DOHH2 (cell line): ENCODE measurements at regions not wholly inside any gene's neighbourhood (a gene's known extent, or its start where the extent isn't known, plus 50 kb on each side); places are given as distances from the start of the nearest gene placed in this dataset.
"Not testable (repeated sequence)": the region's sequence is repeated elsewhere in the genome, so short reads cannot be mapped to it uniquely, and the experiment has no call there.

Experiments
- H3F3A ChIP-seq: fragments of 200-600 bp; sonication (generic), shearing (Covaris generic); 2 replicates; pipeline ENCODE4 v1.6.0; 2016; ENCODE audit warnings: antibody characterized with exemption, mild to moderate bottlenecking; ENCODE audit not compliant: control insufficient read depth, insufficient read depth
- H3K27ac ChIP-seq: fragments of 200-600 bp; sonication (generic); 2 replicates; pipeline ENCODE4 v1.5.1; 2014; ENCODE audit warnings: low read depth, mild to moderate bottlenecking, low read length, moderate library complexity
- H3K27me3 ChIP-seq: fragments of 200-600 bp; sonication (generic); 2 replicates; pipeline ENCODE4 v1.6.1; 2014; ENCODE audit warnings: mild to moderate bottlenecking, low read length, mixed read lengths; ENCODE audit not compliant: control insufficient read depth
- H3K36me3 ChIP-seq: fragments of 200-600 bp; sonication (generic); 2 replicates; pipeline ENCODE4 v1.6.1; 2014; ENCODE audit warnings: mild to moderate bottlenecking, low read length, moderate library complexity, mixed read lengths; ENCODE audit not compliant: control insufficient read depth
- H3K4me1 ChIP-seq: fragments of 200-600 bp; sonication (generic); 2 replicates; pipeline ENCODE4 v1.6.1; 2014; ENCODE audit warnings: mild to moderate bottlenecking, low read length, mixed read lengths; ENCODE audit not compliant: control insufficient read depth
- H3K4me2 ChIP-seq: fragments of 200-600 bp; sonication (generic); 2 replicates; pipeline ENCODE4 v1.6.0; 2014; ENCODE audit warnings: mild to moderate bottlenecking, low read length, moderate library complexity
- H3K4me3 ChIP-seq: fragments of 200-600 bp; sonication (generic); 2 replicates; pipeline ENCODE4 v1.5.1; 2014; ENCODE audit warnings: mild to moderate bottlenecking, low read length, mixed read lengths
- H3K79me2 ChIP-seq: fragments of 200-600 bp; sonication (generic); 2 replicates; pipeline ENCODE4 v1.6.1; 2014; ENCODE audit warnings: mild to moderate bottlenecking, low read length, mixed read lengths; ENCODE audit not compliant: control insufficient read depth
- H3K9me2 ChIP-seq: fragments of 200-600 bp; sonication (generic); replicated peaks from 2 replicates; pipeline ENCODE4 v1.6.1; 2014; ENCODE audit warnings: mild to moderate bottlenecking, low read length, mixed read lengths; ENCODE audit not compliant: control insufficient read depth
- H3K9me3 ChIP-seq: fragments of 200-600 bp; sonication (generic); 2 replicates; pipeline ENCODE4 v1.6.1; 2014; ENCODE audit warnings: antibody characterized with exemption, low read length, mixed read lengths; ENCODE audit not compliant: control insufficient read depth, insufficient read depth
- H4K20me1 ChIP-seq: fragments of 200-600 bp; sonication (generic); 2 replicates; pipeline ENCODE4 v1.6.0; 2014; ENCODE audit warnings: low read depth, mild to moderate bottlenecking, antibody characterized with exemption, low read length, moderate library complexity; ENCODE audit not compliant: control insufficient read depth, insufficient read depth
- CTCF ChIP-seq: fragments of 200-600 bp; sonication (generic); IDR thresholded peaks from one replicate; pipeline ENCODE4 v1.5.1; 2014; ENCODE audit warnings: antibody characterized with exemption, mild to moderate bottlenecking, low read depth, low read length; ENCODE audit not compliant: poor library complexity, severe bottlenecking
- EZH2phosphoT487 ChIP-seq: fragments of 200-600 bp; sonication (generic); IDR thresholded peaks from 2 replicates; pipeline ENCODE4 v1.6.1; 2017; ENCODE audit warnings: borderline replicate concordance, mild to moderate bottlenecking, antibody characterized with exemption, low read length, moderate library complexity, mixed read lengths

DNA sequence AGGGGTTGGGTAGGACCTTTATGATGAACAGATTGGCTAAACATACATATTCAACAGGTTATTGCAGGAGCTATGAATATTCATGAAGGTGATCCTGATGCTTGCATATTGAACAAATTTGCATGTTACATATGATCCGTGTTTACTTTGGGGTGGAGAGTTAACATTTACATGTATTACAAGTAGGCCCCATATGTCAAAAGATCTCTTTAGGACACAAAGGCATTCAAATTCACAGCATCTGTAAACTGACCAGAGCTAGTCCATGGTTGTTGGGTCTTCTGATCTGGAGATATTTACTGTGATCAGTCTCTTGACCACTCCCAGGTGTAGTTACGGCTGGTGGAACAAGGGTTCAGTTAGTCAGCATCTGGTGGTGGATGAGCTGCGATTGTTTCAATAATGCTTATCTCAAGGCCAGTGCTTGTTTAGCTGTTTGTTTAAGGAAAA, 80.4 kb downstream of the PMAIP1 start:
- Histone ChIP-seq H3K4me1 (peaks cover 10% of the 10 kb centered on the region), H3K36me3 (no peaks in the 10 kb centered on the region), H3K27me3 (no peaks in the 10 kb centered on the region), H3K9me2 (no peaks in the 10 kb centered on the region), H3K4me2 (no peak overlapping the region), H3K27ac (no peak overlapping the region), H3K79me2 (no peaks in the 10 kb centered on the region), H3F3A (no peaks in the 10 kb centered on the region), H4K20me1 (no peaks in the 10 kb centered on the region), H3K4me3 (no peak overlapping the region), H3K9me3 (no peaks in the 10 kb centered on the region)
- TF ChIP-seq EZH2phosphoT487 (no peak), CTCF (no peak)

- Histone ChIP-seq H4K20me1 (no peaks in the 10 kb centered on the region), H3K4me2 (no peak overlapping the region), H3K4me3 (no peak overlapping the region), H3K4me1 (no peaks in the 10 kb centered on the region), H3F3A (no peaks in the 10 kb centered on the region), H3K9me3 (no peaks in the 10 kb centered on the region), H3K27me3 (no peaks in the 10 kb centered on the region), H3K27ac (no peak overlapping the region), H3K36me3 (no peaks in the 10 kb centered on the region), H3K79me2 (no peaks in the 10 kb centered on the region), H3K9me2 (no peaks in the 10 kb centered on the region)
- no peak for TF ChIP-seq EZH2phosphoT487
- TF ChIP-seq CTCF = no peak
These were observed 72.2 kb downstream of the PMAIP1 start for GRCh38 chr18:59971871-59972428.

DNA sequence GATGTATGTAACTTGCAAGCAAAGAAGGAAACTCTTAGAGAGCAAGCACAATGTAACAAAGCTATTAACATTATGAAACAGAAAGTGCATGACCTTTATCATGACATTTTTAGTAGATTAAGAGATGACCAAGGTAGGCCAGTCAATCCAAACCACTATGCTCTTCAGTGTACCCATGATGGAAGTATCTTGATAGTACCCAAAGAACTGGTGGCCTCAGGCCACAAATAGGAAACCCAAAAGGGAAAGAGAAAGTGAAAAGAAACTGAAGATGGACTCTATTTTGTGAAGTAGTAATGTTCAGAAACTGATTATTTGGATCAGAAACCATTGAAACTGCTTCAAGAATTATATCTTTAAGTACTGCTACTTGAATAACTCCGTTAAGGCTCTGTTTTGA, 71.3 kb downstream of the PMAIP1 start:
- not testable (repeated sequence) for H3K4me2 ChIP-seq, H3F3A ChIP-seq, H4K20me1 ChIP-seq, H3K36me3 ChIP-seq, H3K9me2 ChIP-seq, H3K79me2 ChIP-seq, H3K4me3 ChIP-seq, H3K27ac ChIP-seq, H3K9me3 ChIP-seq, H3K4me1 ChIP-seq, H3K27me3 ChIP-seq

DNA sequence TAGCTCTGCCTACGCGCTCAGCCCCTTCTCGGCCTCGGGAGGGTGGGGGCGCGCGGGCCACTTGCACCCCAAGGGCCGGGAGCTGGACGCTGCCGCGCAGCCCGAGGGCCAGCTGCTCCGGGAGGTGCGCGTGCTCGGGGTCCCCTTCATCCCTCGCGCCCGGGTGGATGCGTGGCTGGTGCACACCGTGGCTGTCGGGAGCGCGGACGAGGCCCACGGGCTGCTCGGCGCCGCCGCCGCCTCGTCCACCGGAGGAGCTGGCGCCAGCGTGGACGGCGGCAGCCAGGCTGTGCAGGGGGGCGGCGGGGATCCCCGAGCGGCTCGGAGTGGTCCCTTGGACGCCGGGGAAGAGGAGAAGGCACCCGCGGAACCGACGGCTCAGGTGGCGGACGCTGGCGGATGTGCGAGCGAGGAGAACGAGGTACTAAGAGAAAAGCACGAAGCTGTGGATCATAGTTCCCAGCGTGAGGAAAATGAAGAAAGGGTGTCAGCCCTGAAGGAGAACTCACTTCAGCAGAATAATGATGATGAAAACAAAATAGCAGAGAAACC, 69.8 kb downstream of the PMAIP1 start:
- not testable (repeated sequence) for H3K4me2 ChIP-seq, H3K4me3 ChIP-seq, H3K27me3 ChIP-seq, H3K4me1 ChIP-seq, H3F3A ChIP-seq, H3K36me3 ChIP-seq, H3K27ac ChIP-seq, H3K9me2 ChIP-seq, H3K9me3 ChIP-seq, H4K20me1 ChIP-seq, H3K79me2 ChIP-seq
